ENCODE measurements at regions not wholly inside any gene's neighbourhood (a gene's known extent, or its start where the extent isn't known, plus 50 kb on each side); places are given as distances from the start of the nearest gene placed in this dataset.

DNA sequence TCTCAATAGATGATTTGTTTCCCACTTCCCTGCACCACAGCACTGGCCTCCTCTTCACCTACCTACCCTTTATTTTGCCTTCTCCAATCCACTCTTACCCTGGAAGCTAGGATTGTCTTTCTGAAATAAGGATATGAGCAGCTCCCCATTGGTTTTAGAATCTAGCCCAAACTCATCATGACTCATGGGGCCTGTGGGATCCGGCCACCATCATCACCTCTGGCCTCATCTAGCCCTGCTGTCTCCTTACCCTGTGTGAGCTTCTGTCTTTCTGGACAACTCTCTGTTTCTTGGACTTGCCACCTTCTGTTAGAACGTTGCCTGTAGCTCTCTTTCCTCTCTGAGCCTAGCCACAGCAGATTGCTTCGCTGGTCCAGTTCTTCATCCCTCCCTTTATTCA, 277.1 kb downstream of the PAX1 start:
- TF ChIP-seq, protein P1, sequence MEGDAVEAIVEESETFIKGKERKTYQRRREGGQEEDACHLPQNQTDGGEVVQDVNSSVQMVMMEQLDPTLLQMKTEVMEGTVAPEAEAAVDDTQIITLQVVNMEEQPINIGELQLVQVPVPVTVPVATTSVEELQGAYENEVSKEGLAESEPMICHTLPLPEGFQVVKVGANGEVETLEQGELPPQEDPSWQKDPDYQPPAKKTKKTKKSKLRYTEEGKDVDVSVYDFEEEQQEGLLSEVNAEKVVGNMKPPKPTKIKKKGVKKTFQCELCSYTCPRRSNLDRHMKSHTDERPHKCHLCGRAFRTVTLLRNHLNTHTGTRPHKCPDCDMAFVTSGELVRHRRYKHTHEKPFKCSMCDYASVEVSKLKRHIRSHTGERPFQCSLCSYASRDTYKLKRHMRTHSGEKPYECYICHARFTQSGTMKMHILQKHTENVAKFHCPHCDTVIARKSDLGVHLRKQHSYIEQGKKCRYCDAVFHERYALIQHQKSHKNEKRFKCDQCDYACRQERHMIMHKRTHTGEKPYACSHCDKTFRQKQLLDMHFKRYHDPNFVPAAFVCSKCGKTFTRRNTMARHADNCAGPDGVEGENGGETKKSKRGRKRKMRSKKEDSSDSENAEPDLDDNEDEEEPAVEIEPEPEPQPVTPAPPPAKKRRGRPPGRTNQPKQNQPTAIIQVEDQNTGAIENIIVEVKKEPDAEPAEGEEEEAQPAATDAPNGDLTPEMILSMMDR (IDR thresholded peaks at IDR 0.05) = no peak
- TF ChIP-seq POLR2A (IDR thresholded peaks at IDR 0.05) = no peak

All from breast epithelium (tissue), 3 donors.